ENCODE measurements at regions not wholly inside any gene's neighbourhood (a gene's known extent, or its start where the extent isn't known, plus 50 kb on each side); places are given as distances from the start of the nearest gene placed in this dataset.

DNA sequence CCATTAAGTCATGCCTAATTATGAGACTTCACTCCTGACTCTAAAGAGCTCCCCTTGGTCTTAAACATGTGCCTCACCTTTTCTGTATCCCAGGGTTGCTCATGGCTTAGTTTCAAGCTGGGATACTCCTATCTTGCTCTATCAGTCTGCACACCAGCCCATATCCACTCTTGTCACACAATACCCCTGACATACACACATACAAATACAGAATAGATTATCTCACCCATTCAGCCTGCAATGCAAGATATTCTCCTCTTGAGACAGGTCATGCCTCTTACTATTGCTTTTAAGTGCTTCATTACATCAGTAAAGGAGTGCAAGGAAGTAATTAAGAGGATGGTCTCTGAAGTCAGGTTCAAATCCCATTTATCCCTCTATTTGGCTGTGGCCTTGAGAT, 587.3 kb downstream of the IGSF11 start (continued):
- TF ChIP-seq TEAD4 (IDR thresholded peaks at IDR 0.05; ENCODE audit: low read length) (peak; percentile 60; the same call in 1 of the 2 replicates), TEAD4 (CRISPR knock-in tag; IDR thresholded peaks at IDR 0.05; ENCODE audit: borderline replicate concordance) (no peak), ZNF778 (CRISPR knock-in tag; IDR thresholded peaks at IDR 0.05) (no peak), L3MBTL2 (IDR thresholded peaks at IDR 0.05) (no peak), SMAD4 (CRISPR knock-in tag; conservative IDR thresholded peaks at IDR 0.05) (no peak), CBFA2T3 (IDR thresholded peaks at IDR 0.05) (peak; percentile 87), CREB1 (IDR thresholded peaks at IDR 0.05) (no peak), CREB1 (CRISPR knock-in tag; IDR thresholded peaks at IDR 0.05) (no peak), ZNF551 (CRISPR knock-in tag; IDR thresholded peaks at IDR 0.05) (no peak), TCF3 (CRISPR knock-in tag; IDR thresholded peaks at IDR 0.05) (peak; percentile 64), RFX7 (CRISPR knock-in tag; IDR thresholded peaks at IDR 0.05) (no peak), ZNF134 (CRISPR knock-in tag; conservative IDR thresholded peaks at IDR 0.05) (no peak), SP2 (IDR thresholded peaks at IDR 0.05; ENCODE audit: extremely low read depth, low read depth, low read length, poor library complexity, severe bottlenecking) (no peak), ZNF232 (CRISPR knock-in tag; IDR thresholded peaks at IDR 0.05) (no peak), SRSF9 (IDR thresholded peaks at IDR 0.05; ENCODE audit: borderline replicate concordance, low read depth, low read length) (no peak), TGIF2 (CRISPR knock-in tag; IDR thresholded peaks at IDR 0.05) (no peak), HNRNPH1 (optimal IDR thresholded peaks at IDR 0.05; ENCODE audit: low read depth, low read length) (no peak), ARID1B (IDR thresholded peaks at IDR 0.05) (peak; percentile 77), ZNF175 (CRISPR knock-in tag; IDR thresholded peaks at IDR 0.05; ENCODE audit: low read depth) (no peak), MAFG (tag; conservative IDR thresholded peaks at IDR 0.05) (no peak), HMG20A (CRISPR knock-in tag; conservative IDR thresholded peaks at IDR 0.05) (no peak)
- TF ChIP-seq, protein P1, sequence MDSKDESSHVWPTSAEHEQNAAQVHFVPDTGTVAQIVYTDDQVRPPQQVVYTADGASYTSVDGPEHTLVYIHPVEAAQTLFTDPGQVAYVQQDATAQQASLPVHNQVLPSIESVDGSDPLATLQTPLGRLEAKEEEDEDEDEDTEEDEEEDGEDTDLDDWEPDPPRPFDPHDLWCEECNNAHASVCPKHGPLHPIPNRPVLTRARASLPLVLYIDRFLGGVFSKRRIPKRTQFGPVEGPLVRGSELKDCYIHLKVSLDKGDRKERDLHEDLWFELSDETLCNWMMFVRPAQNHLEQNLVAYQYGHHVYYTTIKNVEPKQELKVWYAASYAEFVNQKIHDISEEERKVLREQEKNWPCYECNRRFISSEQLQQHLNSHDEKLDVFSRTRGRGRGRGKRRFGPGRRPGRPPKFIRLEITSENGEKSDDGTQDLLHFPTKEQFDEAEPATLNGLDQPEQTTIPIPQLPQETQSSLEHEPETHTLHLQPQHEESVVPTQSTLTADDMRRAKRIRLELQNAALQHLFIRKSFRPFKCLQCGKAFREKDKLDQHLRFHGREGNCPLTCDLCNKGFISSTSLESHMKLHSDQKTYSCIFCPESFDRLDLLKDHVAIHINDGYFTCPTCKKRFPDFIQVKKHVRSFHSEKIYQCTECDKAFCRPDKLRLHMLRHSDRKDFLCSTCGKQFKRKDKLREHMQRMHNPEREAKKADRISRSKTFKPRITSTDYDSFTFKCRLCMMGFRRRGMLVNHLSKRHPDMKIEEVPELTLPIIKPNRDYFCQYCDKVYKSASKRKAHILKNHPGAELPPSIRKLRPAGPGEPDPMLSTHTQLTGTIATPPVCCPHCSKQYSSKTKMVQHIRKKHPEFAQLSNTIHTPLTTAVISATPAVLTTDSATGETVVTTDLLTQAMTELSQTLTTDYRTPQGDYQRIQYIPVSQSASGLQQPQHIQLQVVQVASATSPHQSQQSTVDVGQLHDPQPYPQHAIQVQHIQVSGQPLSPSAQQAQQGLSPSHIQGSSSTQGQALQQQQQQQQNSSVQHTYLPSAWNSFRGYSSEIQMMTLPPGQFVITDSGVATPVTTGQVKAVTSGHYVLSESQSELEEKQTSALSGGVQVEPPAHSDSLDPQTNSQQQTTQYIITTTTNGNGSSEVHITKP (IDR thresholded peaks at IDR 0.05; ENCODE audit: partially characterized antibody): no peak
- TF ChIP-seq, protein P2, sequence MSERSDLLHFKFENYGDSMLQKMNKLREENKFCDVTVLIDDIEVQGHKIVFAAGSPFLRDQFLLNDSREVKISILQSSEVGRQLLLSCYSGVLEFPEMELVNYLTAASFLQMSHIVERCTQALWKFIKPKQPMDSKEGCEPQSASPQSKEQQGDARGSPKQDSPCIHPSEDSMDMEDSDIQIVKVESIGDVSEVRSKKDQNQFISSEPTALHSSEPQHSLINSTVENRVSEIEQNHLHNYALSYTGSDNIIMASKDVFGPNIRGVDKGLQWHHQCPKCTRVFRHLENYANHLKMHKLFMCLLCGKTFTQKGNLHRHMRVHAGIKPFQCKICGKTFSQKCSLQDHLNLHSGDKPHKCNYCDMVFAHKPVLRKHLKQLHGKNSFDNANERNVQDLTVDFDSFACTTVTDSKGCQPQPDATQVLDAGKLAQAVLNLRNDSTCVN (CRISPR knock-in tag; IDR thresholded peaks at IDR 0.05): no peak
- TF ChIP-seq, protein P3, sequence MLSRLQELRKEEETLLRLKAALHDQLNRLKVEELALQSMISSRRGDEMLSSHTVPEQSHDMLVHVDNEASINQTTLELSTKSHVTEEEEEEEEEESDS (CRISPR knock-in tag; IDR thresholded peaks at IDR 0.05): no peak
- TF ChIP-seq, protein P4, sequence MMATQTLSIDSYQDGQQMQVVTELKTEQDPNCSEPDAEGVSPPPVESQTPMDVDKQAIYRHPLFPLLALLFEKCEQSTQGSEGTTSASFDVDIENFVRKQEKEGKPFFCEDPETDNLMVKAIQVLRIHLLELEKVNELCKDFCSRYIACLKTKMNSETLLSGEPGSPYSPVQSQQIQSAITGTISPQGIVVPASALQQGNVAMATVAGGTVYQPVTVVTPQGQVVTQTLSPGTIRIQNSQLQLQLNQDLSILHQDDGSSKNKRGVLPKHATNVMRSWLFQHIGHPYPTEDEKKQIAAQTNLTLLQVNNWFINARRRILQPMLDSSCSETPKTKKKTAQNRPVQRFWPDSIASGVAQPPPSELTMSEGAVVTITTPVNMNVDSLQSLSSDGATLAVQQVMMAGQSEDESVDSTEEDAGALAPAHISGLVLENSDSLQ (IDR thresholded peaks at IDR 0.05): no peak
- TF ChIP-seq, protein P5, sequence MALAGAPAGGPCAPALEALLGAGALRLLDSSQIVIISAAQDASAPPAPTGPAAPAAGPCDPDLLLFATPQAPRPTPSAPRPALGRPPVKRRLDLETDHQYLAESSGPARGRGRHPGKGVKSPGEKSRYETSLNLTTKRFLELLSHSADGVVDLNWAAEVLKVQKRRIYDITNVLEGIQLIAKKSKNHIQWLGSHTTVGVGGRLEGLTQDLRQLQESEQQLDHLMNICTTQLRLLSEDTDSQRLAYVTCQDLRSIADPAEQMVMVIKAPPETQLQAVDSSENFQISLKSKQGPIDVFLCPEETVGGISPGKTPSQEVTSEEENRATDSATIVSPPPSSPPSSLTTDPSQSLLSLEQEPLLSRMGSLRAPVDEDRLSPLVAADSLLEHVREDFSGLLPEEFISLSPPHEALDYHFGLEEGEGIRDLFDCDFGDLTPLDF (CRISPR knock-in tag; IDR thresholded peaks at IDR 0.05): no peak

Data from K562 (cell line).